ENCODE measurements at regions not wholly inside any gene's neighbourhood (a gene's known extent, or its start where the extent isn't known, plus 50 kb on each side); places are given as distances from the start of the nearest gene placed in this dataset.

DNA sequence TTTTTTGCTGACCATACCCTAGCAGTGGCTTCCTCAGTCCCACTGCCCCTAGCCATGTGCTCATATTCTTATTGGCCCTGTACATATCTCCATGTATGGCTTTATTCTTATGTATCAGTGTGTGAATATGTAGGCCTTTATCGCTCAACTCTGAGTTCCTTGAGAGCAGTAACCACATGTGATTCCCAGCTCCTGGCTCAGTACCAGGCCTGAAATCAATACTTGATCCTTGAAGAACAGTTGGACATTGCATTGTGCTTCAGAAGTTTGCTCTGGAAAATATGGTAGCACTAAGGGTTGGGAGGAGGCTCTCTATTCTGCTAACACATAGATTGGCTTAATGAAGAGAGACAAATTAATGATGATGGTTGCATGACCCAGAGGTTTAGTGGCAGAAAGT lies 118.8 kb upstream of the FERMT1 start:
- TF ChIP-seq CTCF (IDR thresholded peaks at IDR 0.05; ENCODE audit: low read depth, low read length) (no peak), EZH2phosphoT487 (IDR thresholded peaks at IDR 0.05; ENCODE audit: low read depth) (no peak)
- Histone ChIP-seq H3K4me3 (ENCODE audit: low read length) (no peak overlapping the region), H2AFZ (ENCODE audit: low read depth, low read length) (no peak overlapping the region), H3K27me3 (ENCODE audit: low read depth, low read length) (no peaks in the 10 kb centered on the region), H3K27ac (ENCODE audit: low read length) (no peak overlapping the region), H4K20me1 (ENCODE audit: insufficient read depth, low read length) (no peaks in the 10 kb centered on the region), H3K36me3 (replicated peaks; ENCODE audit: low read depth, low read length) (no peaks in the 10 kb centered on the region), H3K4me2 (ENCODE audit: low read length) (no peak overlapping the region), H3K9me3 (ENCODE audit: insufficient read depth, low read length) (no peaks in the 10 kb centered on the region), H3K4me1 (ENCODE audit: low read length) (no peaks in the 10 kb centered on the region), H3K79me2 (ENCODE audit: low read length) (no peaks in the 10 kb centered on the region), H3K9ac (ENCODE audit: low read length) (no peak overlapping the region)

DNA sequence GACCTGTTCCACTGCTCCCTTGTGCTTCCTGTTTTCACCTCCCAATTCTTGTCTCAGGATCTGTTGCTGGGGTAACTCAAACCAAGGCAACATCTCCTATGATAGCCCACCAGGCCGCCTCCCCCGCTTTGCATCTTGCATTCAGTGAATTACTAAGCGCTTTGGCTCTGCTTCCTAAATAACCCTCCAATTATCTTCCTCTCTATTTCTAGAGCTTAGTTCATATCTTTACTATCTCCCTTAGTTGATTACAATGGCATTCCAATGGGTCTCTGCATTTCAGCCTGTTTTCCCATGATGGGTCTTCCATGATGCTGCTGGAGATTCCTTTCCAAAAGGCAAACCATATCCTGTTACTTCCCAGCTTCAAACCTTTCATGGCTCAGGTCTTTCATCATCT lies 117.2 kb upstream of the FERMT1 start:
- Histone ChIP-seq H4K20me1 (ENCODE audit: insufficient read depth, low read length) (no peaks in the 10 kb centered on the region), H3K27me3 (ENCODE audit: low read depth, low read length) (0 out of 2 replicates have a peak, but pooled peaks cover 3% of the 10 kb centered on the region), H3K27ac (ENCODE audit: low read length) (no peak overlapping the region), H3K79me2 (ENCODE audit: low read length) (no peaks in the 10 kb centered on the region), H3K9ac (ENCODE audit: low read length) (no peak overlapping the region), H3K4me2 (ENCODE audit: low read length) (no peak overlapping the region), H3K36me3 (replicated peaks; ENCODE audit: low read depth, low read length) (no peaks in the 10 kb centered on the region), H3K9me3 (ENCODE audit: insufficient read depth, low read length) (no peaks in the 10 kb centered on the region), H3K4me1 (ENCODE audit: low read length) (no peaks in the 10 kb centered on the region), H2AFZ (ENCODE audit: low read depth, low read length) (no peak overlapping the region), H3K4me3 (ENCODE audit: low read length) (no peak overlapping the region)
- TF ChIP-seq CTCF (IDR thresholded peaks at IDR 0.05; ENCODE audit: low read depth, low read length) (no peak), EZH2phosphoT487 (IDR thresholded peaks at IDR 0.05; ENCODE audit: low read depth) (no peak)

GRCh38 chr20:6238421-6238820 lies 115.6 kb upstream of the FERMT1 start:
- TF ChIP-seq EZH2phosphoT487 (IDR thresholded peaks at IDR 0.05; ENCODE audit: low read depth), result no peak
- no peak for TF ChIP-seq CTCF (IDR thresholded peaks at IDR 0.05; ENCODE audit: low read depth, low read length)
- Histone ChIP-seq H3K36me3 (replicated peaks; ENCODE audit: low read depth, low read length) (no peaks in the 10 kb centered on the region), H3K4me1 (ENCODE audit: low read length) (no peaks in the 10 kb centered on the region), H3K79me2 (ENCODE audit: low read length) (no peaks in the 10 kb centered on the region), H2AFZ (ENCODE audit: low read depth, low read length) (no peak overlapping the region), H3K9me3 (ENCODE audit: insufficient read depth, low read length) (no peaks in the 10 kb centered on the region), H3K9ac (ENCODE audit: low read length) (no peak overlapping the region), H3K27ac (ENCODE audit: low read length) (no peak overlapping the region), H3K27me3 (ENCODE audit: low read depth, low read length) (0 out of 2 replicates have a peak, but pooled peaks cover 10% of the 10 kb centered on the region), H3K4me2 (ENCODE audit: low read length) (no peak overlapping the region), H4K20me1 (ENCODE audit: insufficient read depth, low read length) (no peaks in the 10 kb centered on the region), H3K4me3 (ENCODE audit: low read length) (no peak overlapping the region)

- Histone ChIP-seq H3K36me3 (replicated peaks; ENCODE audit: low read depth, low read length) (no peaks in the 10 kb centered on the region), H3K4me3 (ENCODE audit: low read length) (no peak overlapping the region), H3K4me2 (ENCODE audit: low read length) (no peak overlapping the region), H3K9me3 (ENCODE audit: insufficient read depth, low read length) (no peaks in the 10 kb centered on the region), H4K20me1 (ENCODE audit: insufficient read depth, low read length) (no peaks in the 10 kb centered on the region), H3K27ac (ENCODE audit: low read length) (no peak overlapping the region), H3K9ac (ENCODE audit: low read length) (no peak overlapping the region), H3K4me1 (ENCODE audit: low read length) (no peaks in the 10 kb centered on the region), H3K27me3 (ENCODE audit: low read depth, low read length) (0 out of 2 replicates have a peak, but pooled peaks cover 10% of the 10 kb centered on the region), H3K79me2 (ENCODE audit: low read length) (no peaks in the 10 kb centered on the region), H2AFZ (ENCODE audit: low read depth, low read length) (no peak overlapping the region)
- TF ChIP-seq CTCF (IDR thresholded peaks at IDR 0.05; ENCODE audit: low read depth, low read length) (no peak), EZH2phosphoT487 (IDR thresholded peaks at IDR 0.05; ENCODE audit: low read depth) (no peak)
Observed at GRCh38 chr20:6235510-6235909, 112.7 kb upstream of the FERMT1 start.
